ENCODE measurements at regions not wholly inside any gene's neighbourhood (a gene's known extent, or its start where the extent isn't known, plus 50 kb on each side); places are given as distances from the start of the nearest gene placed in this dataset.

- DNase-seq, result no peak
Observed at GRCh38 chr12:75581515-75581914, 70.1 kb upstream of the KRR1 start.

- no peak for DNase-seq
Observed at GRCh38 chr12:75579552-75579951, 68.1 kb upstream of the KRR1 start.

- no peak for DNase-seq
Observed at GRCh38 chr12:75578546-75578945, 67.1 kb upstream of the KRR1 start.

GRCh38 chr12:75577812-75578211 lies 66.4 kb upstream of the KRR1 start:
- no peak for DNase-seq

GRCh38 chr12:75571656-75572205 lies 60.3 kb upstream of the KRR1 start:
- no peak for DNase-seq

GRCh38 chr12:75571204-75571603 lies 59.8 kb upstream of the KRR1 start:
- no peak for DNase-seq

GRCh38 chr12:75568801-75569200 lies 57.4 kb upstream of the KRR1 start:
- DNase-seq, result no peak

- no peak for DNase-seq
Observed at GRCh38 chr12:75568393-75568792, 57.0 kb upstream of the KRR1 start.

GRCh38 chr12:75565795-75566194 lies 54.4 kb upstream of the KRR1 start:
- no peak for DNase-seq

- DNase-seq, result no peak
Observed at GRCh38 chr12:75564852-75565251, 53.4 kb upstream of the KRR1 start.

GRCh38 chr12:75564398-75564797 lies 53.0 kb upstream of the KRR1 start:
- no peak for DNase-seq

- no peak for DNase-seq
Observed at GRCh38 chr12:75563351-75563750, 51.9 kb upstream of the KRR1 start.

- no peak for DNase-seq
Observed at GRCh38 chr12:75561921-75562320, 50.5 kb upstream of the KRR1 start.
